ENCODE measurements at regions not wholly inside any gene's neighbourhood (a gene's known extent, or its start where the extent isn't known, plus 50 kb on each side); places are given as distances from the start of the nearest gene placed in this dataset.

GRCh38 chr9:91489361-91489899 is 65.8 kb upstream of the NFIL3 start:
- TF ChIP-seq, protein P1, sequence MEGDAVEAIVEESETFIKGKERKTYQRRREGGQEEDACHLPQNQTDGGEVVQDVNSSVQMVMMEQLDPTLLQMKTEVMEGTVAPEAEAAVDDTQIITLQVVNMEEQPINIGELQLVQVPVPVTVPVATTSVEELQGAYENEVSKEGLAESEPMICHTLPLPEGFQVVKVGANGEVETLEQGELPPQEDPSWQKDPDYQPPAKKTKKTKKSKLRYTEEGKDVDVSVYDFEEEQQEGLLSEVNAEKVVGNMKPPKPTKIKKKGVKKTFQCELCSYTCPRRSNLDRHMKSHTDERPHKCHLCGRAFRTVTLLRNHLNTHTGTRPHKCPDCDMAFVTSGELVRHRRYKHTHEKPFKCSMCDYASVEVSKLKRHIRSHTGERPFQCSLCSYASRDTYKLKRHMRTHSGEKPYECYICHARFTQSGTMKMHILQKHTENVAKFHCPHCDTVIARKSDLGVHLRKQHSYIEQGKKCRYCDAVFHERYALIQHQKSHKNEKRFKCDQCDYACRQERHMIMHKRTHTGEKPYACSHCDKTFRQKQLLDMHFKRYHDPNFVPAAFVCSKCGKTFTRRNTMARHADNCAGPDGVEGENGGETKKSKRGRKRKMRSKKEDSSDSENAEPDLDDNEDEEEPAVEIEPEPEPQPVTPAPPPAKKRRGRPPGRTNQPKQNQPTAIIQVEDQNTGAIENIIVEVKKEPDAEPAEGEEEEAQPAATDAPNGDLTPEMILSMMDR (IDR thresholded peaks at IDR 0.05) = no peak
- no peak for TF ChIP-seq POLR2A (IDR thresholded peaks at IDR 0.05)
- no peak for TF ChIP-seq EP300 (IDR thresholded peaks at IDR 0.05)
- no peak for TF ChIP-seq POLR2AphosphoS5 (IDR thresholded peaks at IDR 0.05)

Measured in gastroesophageal sphincter (tissue), 3 donors.